A673 (cell line): ENCODE measurements at regions not wholly inside any gene's neighbourhood (a gene's known extent, or its start where the extent isn't known, plus 50 kb on each side); places are given as distances from the start of the nearest gene placed in this dataset.

ENCODE experiments used
- CTCF ChIP-seq: fragments of 300-800, 200-600 bp; sonication (generic); conservative IDR thresholded peaks from 2 replicates; pipeline ENCODE4 v1.5.1; 2017; ENCODE audit warnings: low read depth, mild to moderate bottlenecking, antibody characterized with exemption, low read length, moderate library complexity, mixed read lengths
- EZH2 ChIP-seq: fragments of 200-600 bp; sonication (generic); IDR thresholded peaks from 2 replicates; pipeline ENCODE4 v1.6.1; 2017; ENCODE audit warnings: borderline replicate concordance, low read depth, mild to moderate bottlenecking, mixed read lengths, antibody characterized with exemption, low read length; ENCODE audit not compliant: poor library complexity, severe bottlenecking

GRCh38 chr12:60066655-60067054, 470.8 kb downstream of the SLC16A7 start:
- TF ChIP-seq CTCF = no peak
- no peak for TF ChIP-seq EZH2
